C4-2B (cell line): ENCODE measurements at regions not wholly inside any gene's neighbourhood (a gene's known extent, or its start where the extent isn't known, plus 50 kb on each side); places are given as distances from the start of the nearest gene placed in this dataset.

ENCODE experiments used
- H3K27ac ChIP-seq: fragments of 450-650 bp; 2 replicates; pipeline ENCODE4 v1.5.1; 2017
- CTCF ChIP-seq: fragments of 450-650 bp; conservative IDR thresholded peaks from 2 replicates; pipeline ENCODE4 v1.5.1; 2017; ENCODE audit warnings: mild to moderate bottlenecking
- ZFX ChIP-seq: fragments of 450-650 bp; IDR thresholded peaks from 2 replicates; pipeline ENCODE4 v1.6.1; 2017

- TF ChIP-seq CTCF (no peak), ZFX (no peak)
- H3K27ac ChIP-seq, result no peak overlapping the region
Observed at GRCh38 chr2:220781622-220782241, 790.4 kb downstream of the EPHA4 start.

DNA sequence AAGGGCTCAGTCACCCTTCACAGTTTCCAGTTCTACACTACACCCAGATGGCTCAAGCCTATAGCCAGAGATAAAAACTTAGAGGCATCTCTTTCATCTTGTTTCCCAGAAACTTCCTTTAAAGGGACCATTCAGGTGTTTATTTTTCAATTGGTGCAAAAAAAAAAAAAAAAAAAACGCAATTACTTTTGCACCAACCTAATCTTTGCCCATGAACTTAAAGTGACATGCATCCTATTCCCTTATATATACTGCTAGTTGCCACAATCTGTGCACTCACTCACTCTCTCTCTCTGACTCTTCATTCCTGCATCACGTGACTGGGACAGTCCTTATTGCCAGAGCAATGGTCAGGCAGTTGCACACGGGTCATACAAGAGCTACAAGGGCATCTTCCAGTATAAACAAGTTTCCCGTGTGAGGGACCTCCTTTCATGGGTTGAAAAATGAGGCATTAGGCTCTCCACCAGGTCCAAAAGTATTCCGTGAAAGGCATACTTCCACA is 789.4 kb downstream of the EPHA4 start:
- no peak for TF ChIP-seq CTCF
- no peak overlapping the region for H3K27ac ChIP-seq

GRCh38 chr2:220783671-220784070 is 788.4 kb downstream of the EPHA4 start:
- TF ChIP-seq CTCF (no peak), ZFX (no peak)
- no peak overlapping the region for H3K27ac ChIP-seq

DNA sequence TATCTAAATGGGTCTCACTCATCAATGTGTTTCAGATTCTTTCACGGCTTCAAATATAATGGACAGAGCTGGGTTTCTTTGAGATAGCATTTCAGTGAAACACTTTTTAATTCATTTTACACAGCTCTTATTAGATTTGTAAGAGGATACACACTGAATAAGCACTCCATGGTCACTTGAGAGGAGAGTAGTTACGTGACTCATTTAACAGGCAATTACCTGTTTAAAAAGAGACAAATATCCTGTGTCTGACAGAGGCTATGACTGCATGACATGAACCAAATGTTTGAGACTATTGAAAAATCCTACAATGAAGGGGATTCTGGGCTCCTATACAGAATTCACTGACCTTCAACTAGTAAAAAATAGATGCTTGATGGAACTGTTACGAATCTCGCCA is 786.9 kb downstream of the EPHA4 start:
- no peak overlapping the region for H3K27ac ChIP-seq
- TF ChIP-seq ZFX (no peak), CTCF (no peak)

GRCh38 chr2:220786216-220786615 is 785.9 kb downstream of the EPHA4 start:
- TF ChIP-seq ZFX (no peak), CTCF (no peak)
- no peak overlapping the region for H3K27ac ChIP-seq

DNA sequence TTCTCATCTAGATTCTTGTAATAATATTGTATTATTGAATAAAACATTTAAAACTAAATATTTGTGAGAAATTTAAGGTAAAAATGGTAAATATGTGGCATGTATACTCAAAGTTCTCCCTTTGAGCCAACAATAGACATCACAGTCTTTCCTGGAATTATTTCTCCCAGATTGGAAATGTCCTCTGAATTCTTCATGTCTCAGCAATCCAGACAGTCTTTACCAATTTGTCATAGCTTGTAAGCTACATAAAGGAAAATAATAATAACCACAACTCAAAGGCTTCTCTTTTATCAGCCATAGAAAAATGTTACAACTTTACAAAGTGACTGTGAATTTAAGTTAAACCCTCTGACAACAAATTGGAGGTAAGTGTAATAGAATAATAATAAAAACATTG is 784.9 kb downstream of the EPHA4 start:
- TF ChIP-seq ZFX (no peak), CTCF (no peak)
- H3K27ac ChIP-seq, result no peak overlapping the region

DNA sequence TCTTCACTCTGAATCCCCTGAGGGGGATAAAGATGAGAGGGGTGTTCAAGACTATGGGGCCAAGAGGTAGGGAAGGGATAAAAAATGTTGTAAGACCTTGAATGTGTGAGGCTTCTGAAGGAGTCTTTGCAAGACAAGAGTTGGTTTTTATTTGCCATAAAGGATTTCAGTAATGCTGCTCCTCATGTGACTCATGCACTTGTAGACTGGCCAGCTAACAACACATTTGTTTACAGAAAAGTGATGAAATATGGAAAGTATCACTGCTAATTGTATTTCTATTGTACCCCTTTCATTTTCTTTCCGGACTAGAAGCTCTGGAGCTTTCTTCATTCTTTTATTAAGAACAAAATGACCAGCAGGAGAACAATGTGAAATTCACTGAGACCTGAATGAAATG is 782.1 kb downstream of the EPHA4 start:
- TF ChIP-seq CTCF, result no peak

More for the DNA sequence above, 782.1 kb downstream of the EPHA4 start:
- H3K27ac ChIP-seq, result no peak overlapping the region
